GM23338 (cell line): ENCODE measurements at regions not wholly inside any gene's neighbourhood (a gene's known extent, or its start where the extent isn't known, plus 50 kb on each side); places are given as distances from the start of the nearest gene placed in this dataset.

Experiments used
- ATAC-seq: fragments of 200-7000 bp; cut with Tn5 transposase; 3 replicates; pipeline ENCODE4 v1.9.1; 2020
- DNase-seq: peaks from one replicate; pipeline ENCODE4 v3.0.0-alpha.2; 2015; ENCODE audit warnings: low spot score
- H2AFZ ChIP-seq: fragments of 200-600 bp; sonication (generic); 2 replicates; pipeline ENCODE4 v1.8.0; 2016; ENCODE audit warnings: antibody characterized with exemption, mild to moderate bottlenecking, moderate library complexity
- H3F3A ChIP-seq: fragments of 200-600 bp; sonication (generic); replicated peaks from 2 replicates; pipeline ENCODE4 v1.8.0; 2017; ENCODE audit warnings: antibody characterized with exemption, mixed run types, low read depth
- H3K27ac ChIP-seq: fragments of 200-600 bp; sonication (generic); 2 replicates; pipeline ENCODE4 v1.6.1; 2016; ENCODE audit warnings: low read depth
- H3K27me3 ChIP-seq: fragments of 200-600 bp; sonication (generic); 2 replicates; pipeline ENCODE4 v1.8.0; 2016; ENCODE audit warnings: mild to moderate bottlenecking, mixed run types, moderate library complexity; ENCODE audit not compliant: insufficient read depth
- H3K36me3 ChIP-seq: fragments of 200-600 bp; sonication (generic); 2 replicates; pipeline ENCODE4 v1.8.0; 2016; ENCODE audit warnings: mild to moderate bottlenecking; ENCODE audit not compliant: insufficient read depth
- H3K4me1 ChIP-seq: fragments of 200-600 bp; sonication (generic); 2 replicates; pipeline ENCODE4 v1.8.0; 2016; ENCODE audit warnings: mild to moderate bottlenecking, moderate library complexity; ENCODE audit not compliant: insufficient read depth
- H3K4me2 ChIP-seq: fragments of 200-600 bp; sonication (generic); 2 replicates; pipeline ENCODE4 v1.7.1; 2017; ENCODE audit warnings: mixed run types
- H3K4me3 ChIP-seq: fragments of 200-600 bp; sonication (generic); 2 replicates; pipeline ENCODE4 v1.6.1; 2016; ENCODE audit warnings: mixed run types
- H3K79me2 ChIP-seq: fragments of 200-600 bp; sonication (generic); replicated peaks from 2 replicates; pipeline ENCODE4 v1.8.0; 2017; ENCODE audit warnings: mild to moderate bottlenecking; ENCODE audit not compliant: insufficient read depth
- H3K9me2 ChIP-seq: fragments of 200-600 bp; sonication (generic); 2 replicates; pipeline ENCODE4 v1.8.0; 2017; ENCODE audit not compliant: insufficient read depth
- H4K20me1 ChIP-seq: fragments of 200-600 bp; sonication (generic); replicated peaks from 2 replicates; pipeline ENCODE4 v1.8.0; 2017; ENCODE audit warnings: mild to moderate bottlenecking; ENCODE audit not compliant: insufficient read depth
- H3K27ac Mint-ChIP-seq: 2 replicates; pipeline ENCODE4 v1.8.0; 2020; ENCODE audit warnings: inconsistent platforms, mild to moderate bottlenecking, moderate library complexity, mixed read lengths
- H3K27me3 Mint-ChIP-seq: 3 replicates; pipeline ENCODE4 v1.8.0; 2022; ENCODE audit warnings: low read depth, mild to moderate bottlenecking, moderate library complexity, mixed read lengths, inconsistent platforms; ENCODE audit not compliant: insufficient read depth, poor library complexity
- H3K36me3 Mint-ChIP-seq: 3 replicates; pipeline ENCODE4 v1.8.0; 2021; ENCODE audit warnings: low read depth, mild to moderate bottlenecking, inconsistent platforms, moderate library complexity, mixed read lengths
- H3K4me1 Mint-ChIP-seq: 3 replicates; pipeline ENCODE4 v1.8.0; 2020; ENCODE audit warnings: mild to moderate bottlenecking, inconsistent platforms, mixed read lengths
- H3K4me3 Mint-ChIP-seq: 3 replicates; pipeline ENCODE4 v1.8.0; 2021; ENCODE audit warnings: moderate library complexity, mild to moderate bottlenecking, inconsistent platforms, mixed read lengths
- H3K9me3 Mint-ChIP-seq: 3 replicates; pipeline ENCODE4 v1.8.0; 2020; ENCODE audit warnings: moderate library complexity, mild to moderate bottlenecking, inconsistent platforms, mixed read lengths
- CREB1 ChIP-seq: fragments of 250-450 bp; sonication (Bioruptor Pico); IDR thresholded peaks from 2 replicates; pipeline ENCODE4 v1.5.0; 2020; ENCODE audit warnings: low read depth, mild to moderate bottlenecking, moderate library complexity
- CTCF ChIP-seq, 2 experiments: fragments of 200-600 bp in 1 of 2; sonication (generic) in 1 of 2; conservative IDR thresholded peaks; 2 replicates each; pipeline versions ENCODE4 v1.5.1 to v1.6.1; 2016 to 2017; ENCODE audit warnings: antibody characterized with exemption in 2 of 2, low read depth in 2 of 2, mild to moderate bottlenecking in 2 of 2, moderate library complexity in 1 of 2
- ETS1 ChIP-seq: IDR thresholded peaks from 2 replicates; pipeline ENCODE4 v1.6.1; 2016; ENCODE audit warnings: antibody characterized with exemption
- EZH2 ChIP-seq: fragments of 200-600 bp; sonication (generic); IDR thresholded peaks from one replicate; pipeline ENCODE4 v1.8.0; 2017; ENCODE audit warnings: antibody characterized with exemption, mild to moderate bottlenecking, low read depth; ENCODE audit not compliant: unreplicated experiment
- JUNB ChIP-seq: IDR thresholded peaks from one replicate; pipeline ENCODE4 v1.6.1; 2016; ENCODE audit warnings: antibody characterized with exemption; ENCODE audit not compliant: unreplicated experiment
- POLR2AphosphoS5 ChIP-seq: IDR thresholded peaks from 2 replicates; pipeline ENCODE4 v1.6.1; 2016; ENCODE audit warnings: antibody characterized with exemption, low read depth
- ZNF114 ChIP-seq: fragments of 250-450 bp; sonication (Bioruptor Pico); IDR thresholded peaks from 2 replicates; pipeline ENCODE4 v1.5.0; 2020; ENCODE audit warnings: mild to moderate bottlenecking, moderate library complexity
- ZNF331 ChIP-seq: fragments of 250-450 bp; sonication (Bioruptor Pico); IDR thresholded peaks from 2 replicates; pipeline ENCODE4 v1.5.0; 2020; ENCODE audit warnings: low read depth, mild to moderate bottlenecking, moderate library complexity
- ZNF462 ChIP-seq: fragments of 250-450 bp; sonication (Bioruptor Pico); IDR thresholded peaks from 2 replicates; pipeline ENCODE4 v1.5.0; 2020; ENCODE audit warnings: mild to moderate bottlenecking, moderate library complexity

- TF ChIP-seq ZNF462 (CRISPR knock-in tag) (no peak), ETS1 (no peak)
Measured at GRCh38 chr20:60935971-60936370, 316.1 kb upstream of the CDH4 start (continued).

- Histone ChIP-seq H2AFZ (no peak overlapping the region), H3K9me2 (no peaks in the 10 kb centered on the region), H3K79me2 (no peaks in the 10 kb centered on the region), H3K4me3 (no peak overlapping the region), H3K4me1 (no peaks in the 10 kb centered on the region), H4K20me1 (no peaks in the 10 kb centered on the region), H3K4me2 (no peak overlapping the region), H3K27ac (no peak overlapping the region), H3F3A (no peaks in the 10 kb centered on the region), H3K36me3 (no peaks in the 10 kb centered on the region), H3K27me3 (no peaks in the 10 kb centered on the region)
- H3K4me1 Mint-ChIP-seq: peaks cover 7% of the 10 kb centered on the region; the same call in 2 of the 3 replicates
- no peak overlapping the region for H3K4me3 Mint-ChIP-seq
- DNase-seq (no peak), ATAC-seq (no peak)
- H3K9me3 Mint-ChIP-seq: no peaks in the 10 kb centered on the region
- no peak overlapping the region for H3K27ac Mint-ChIP-seq
- peaks cover 8% of the 10 kb centered on the region for H3K27me3 Mint-ChIP-seq
- H3K36me3 Mint-ChIP-seq: no peaks in the 10 kb centered on the region
- TF ChIP-seq CREB1 (CRISPR knock-in tag): no peak
- no peak for TF ChIP-seq ZNF114 (CRISPR knock-in tag)
- no peak for TF ChIP-seq CTCF (conservative IDR thresholded peaks at IDR 0.05; ENCODE audit: low read depth in 2 of 2)
- TF ChIP-seq JUNB: no peak
- TF ChIP-seq ZNF331 (CRISPR knock-in tag): no peak
- no peak for TF ChIP-seq EZH2
- no peak for TF ChIP-seq POLR2AphosphoS5
- no peak for TF ChIP-seq ETS1
Measured at GRCh38 chr20:60937585-60937984, 314.5 kb upstream of the CDH4 start.
